NCI-H1436 treated with DMSO at 0.1 percent for 48 hours (cell line): ENCODE measurements at regions not wholly inside any gene's neighbourhood (a gene's known extent, or its start where the extent isn't known, plus 50 kb on each side); places are given as distances from the start of the nearest gene placed in this dataset.

ENCODE experiments used
- DNase-seq: peaks from one replicate; lab custom pipeline; 2025; lab: John Stamatoyannopoulos, UW

DNA sequence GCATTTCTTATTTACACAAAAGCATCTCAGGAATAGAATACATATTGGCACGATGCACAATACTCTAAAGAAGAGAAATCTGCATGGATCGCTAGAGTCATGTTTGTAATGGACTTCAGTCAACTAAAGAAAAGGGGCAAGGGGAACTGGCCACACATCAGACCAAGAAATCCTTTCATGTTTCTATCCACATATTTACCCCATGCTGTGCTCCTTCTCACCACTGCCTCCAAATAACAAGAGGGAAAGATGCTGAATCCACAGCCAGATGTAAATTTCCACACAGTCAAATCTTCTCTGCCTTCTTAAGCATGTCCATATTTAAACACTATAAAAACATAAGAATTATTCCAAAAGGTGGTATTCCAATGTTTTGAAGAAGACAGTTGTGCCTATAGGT, 67.6 kb downstream of the COX18 start:
- no peak for DNase-seq

DNA sequence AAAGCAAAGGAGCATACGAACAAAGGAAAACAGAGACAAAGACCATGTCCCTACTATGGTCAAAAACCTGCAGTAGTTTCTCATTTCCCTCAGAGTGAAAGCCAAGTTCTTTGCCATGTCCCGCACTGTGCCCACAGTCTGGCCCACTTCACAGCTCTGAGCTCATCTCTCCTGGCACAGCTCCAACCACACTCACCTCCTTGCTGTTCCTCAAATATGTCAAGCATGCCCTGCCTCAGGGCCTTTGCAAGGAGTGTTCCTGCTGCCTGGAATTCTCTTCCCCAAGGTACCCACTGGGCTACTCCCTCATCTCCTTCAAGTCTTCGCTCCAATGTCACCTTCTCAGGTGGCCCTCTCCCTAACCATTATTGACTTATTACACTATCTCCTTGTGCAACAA, 72.1 kb downstream of the COX18 start:
- DNase-seq = no peak

DNA sequence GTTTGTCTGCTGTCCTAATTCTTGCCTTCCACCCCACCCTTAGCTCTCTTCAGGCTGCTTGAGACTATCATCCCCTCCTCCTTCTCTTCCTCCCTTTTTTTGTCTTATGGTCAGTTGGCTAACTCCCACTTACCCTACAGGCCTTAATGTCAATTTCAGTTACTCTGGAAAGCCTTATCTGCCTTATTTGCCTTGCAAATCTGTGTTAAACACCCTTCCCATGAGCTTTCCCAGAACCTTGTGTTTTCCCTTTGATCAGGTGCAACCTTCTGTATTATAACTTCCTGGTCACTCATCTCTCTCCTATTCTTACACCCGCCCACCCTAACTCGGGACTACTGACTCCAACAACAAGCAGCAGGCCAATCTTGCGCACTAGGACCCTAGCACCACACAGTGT, 74.8 kb downstream of the COX18 start:
- DNase-seq = no peak

DNA sequence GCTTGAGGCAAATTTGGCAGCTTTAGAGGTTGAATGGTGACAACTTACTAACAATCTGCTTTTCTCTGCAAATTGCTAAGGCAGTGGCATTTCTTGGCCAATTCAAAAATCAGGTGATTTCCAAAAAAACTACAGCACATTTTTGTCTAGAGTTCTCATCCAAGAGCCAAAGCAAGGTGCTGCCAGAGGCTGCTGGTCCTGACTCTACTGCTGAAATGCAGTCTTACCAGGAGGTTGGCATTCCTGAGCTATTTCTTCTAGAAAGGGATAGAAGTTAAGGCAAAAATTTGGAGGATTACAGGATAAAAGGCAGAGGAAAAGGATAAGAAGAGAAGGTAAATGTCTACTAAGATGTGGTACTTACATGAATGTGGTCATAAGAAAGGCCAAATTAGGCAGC, 75.6 kb downstream of the COX18 start:
- no peak for DNase-seq

DNA sequence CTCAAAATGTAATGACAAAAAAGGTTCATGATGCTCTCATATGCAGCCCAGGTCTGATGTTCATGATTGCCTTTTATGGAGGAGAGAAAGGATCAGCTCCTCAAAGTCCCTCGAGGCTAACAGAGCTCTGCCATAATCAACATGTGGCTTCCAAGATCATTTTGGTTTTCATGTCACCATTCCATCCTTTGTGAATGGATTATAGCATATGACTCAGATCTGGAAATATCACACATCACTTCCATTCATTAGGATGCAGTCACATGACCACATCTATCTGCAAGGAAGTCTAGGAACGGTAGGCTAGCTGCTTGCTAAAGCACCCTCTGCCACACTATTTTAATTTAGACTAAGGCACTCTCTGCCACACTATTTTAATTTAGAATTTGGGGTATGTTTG, 77.6 kb downstream of the COX18 start:
- DNase-seq = no peak

DNA sequence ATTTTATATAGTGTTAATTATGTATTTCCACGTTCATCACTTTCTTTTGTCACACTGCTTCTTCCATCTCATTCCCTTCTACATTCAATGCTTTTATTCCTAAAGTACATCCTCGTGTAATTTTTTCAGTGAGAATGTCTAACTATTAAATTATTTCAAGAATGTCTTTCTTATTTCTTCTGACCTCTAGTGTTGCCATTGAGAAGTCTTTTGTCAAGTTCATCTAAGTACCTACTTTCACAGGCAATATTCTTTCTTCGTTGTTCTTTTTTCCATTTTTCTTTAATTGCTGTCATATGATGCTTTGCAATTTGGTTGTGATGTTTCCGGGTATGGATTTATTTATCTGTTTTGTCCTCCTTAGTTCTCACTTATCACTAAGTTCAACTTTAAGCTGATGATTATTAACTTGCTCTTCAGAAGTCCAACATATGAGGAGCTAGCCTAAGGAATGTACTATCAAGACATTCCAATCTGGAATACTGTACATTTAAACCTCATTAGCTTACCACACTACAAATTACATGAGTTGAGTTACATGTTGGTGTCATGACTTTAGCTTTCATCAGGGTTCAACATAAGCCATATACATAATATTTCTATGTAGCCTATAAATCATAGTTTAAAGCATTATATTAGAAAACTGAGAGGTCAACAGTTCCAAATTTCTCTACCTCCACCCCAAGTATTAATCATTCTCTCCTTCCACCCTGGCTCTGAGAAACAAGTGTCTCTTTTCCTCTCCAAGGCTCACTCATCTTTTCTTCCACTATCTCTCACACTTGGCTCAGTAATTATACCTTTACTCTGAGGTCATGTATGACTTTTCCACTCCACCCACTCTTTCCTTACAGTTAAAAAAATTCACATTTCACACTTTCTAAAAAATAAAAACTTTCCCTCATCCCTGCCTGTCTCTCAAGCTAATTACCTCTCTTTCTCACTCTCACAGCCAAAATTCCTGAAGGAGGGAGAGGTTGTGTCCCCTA, 81.5 kb downstream of the COX18 start:
- no peak for DNase-seq

DNA sequence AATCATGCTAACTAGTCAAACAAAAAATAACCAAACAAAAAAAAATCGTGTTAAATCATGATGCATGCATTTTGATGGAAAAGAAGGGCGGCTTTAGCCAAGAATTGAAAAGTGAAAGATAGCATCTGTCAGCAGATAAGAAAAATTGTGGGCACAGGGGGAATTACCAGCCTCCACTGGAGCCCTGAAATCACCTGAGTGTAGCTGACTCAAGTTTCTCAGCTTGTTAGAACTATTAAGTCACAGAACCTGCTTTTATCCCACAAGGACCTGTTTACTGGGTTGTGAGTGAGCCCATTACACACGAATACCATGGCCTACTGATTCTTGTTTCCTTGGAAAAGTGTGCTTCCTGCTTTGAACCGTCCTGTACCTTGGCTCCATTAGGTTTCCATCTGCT, 85.2 kb downstream of the COX18 start:
- no peak for DNase-seq

DNA sequence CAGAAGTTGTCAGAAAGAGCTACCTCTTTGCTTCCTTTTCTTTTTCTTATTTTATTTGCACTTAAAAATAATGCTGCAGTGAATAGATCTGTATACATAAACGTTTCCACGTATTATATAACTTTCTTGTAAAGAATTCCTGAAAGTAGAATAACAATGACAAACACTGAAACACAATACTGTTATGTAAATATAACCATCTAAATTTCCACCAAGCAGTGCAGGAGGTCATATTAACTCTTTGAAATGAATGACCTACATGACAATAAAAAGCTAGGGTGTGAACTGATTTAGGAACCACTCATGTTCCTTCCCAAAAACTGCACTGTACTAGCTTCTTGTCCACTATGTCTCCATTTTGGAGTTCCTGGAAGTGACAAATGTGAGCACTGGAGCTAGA, 85.8 kb downstream of the COX18 start:
- DNase-seq = no peak

DNA sequence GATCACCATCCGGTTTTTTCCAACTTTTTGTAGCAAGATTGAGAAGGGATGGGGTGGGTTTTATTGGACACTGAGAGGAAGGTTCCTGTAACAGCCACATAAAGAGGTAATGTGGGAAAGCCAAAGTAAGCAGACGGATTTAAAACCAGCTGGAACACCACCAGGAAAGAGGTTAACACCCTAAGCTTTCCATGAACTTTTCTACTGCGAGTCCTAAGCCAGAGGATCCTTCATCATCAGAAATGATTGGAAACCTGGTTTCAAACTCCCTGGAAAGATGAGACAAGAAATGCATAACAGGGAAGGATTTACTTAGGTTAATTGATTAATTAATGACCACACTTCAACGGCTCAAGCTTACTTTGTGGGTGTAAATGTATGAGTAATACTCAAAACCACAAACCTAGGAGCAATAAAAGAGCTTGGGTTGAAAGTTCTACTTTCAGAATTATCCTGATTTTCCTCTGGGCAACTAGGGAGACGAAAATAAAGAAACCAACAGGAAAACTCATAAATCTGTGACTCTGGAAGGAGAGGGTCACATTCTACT, 91.5 kb downstream of the COX18 start:
- DNase-seq = no peak

DNA sequence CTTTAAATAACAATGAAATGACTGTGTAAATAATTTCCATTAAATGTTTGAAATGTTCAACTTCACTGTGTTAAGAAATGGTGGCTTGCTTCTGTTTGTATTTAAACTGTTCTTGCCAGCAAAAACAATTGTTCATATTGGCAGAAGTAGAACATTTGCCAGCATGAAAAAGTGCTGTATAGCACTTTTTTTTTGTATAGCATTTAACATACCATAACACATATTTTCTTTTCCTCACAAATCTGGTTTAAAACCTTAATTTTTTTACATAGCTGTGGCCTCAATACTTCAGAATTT, 94.1 kb downstream of the COX18 start:
- no peak for DNase-seq

DNA sequence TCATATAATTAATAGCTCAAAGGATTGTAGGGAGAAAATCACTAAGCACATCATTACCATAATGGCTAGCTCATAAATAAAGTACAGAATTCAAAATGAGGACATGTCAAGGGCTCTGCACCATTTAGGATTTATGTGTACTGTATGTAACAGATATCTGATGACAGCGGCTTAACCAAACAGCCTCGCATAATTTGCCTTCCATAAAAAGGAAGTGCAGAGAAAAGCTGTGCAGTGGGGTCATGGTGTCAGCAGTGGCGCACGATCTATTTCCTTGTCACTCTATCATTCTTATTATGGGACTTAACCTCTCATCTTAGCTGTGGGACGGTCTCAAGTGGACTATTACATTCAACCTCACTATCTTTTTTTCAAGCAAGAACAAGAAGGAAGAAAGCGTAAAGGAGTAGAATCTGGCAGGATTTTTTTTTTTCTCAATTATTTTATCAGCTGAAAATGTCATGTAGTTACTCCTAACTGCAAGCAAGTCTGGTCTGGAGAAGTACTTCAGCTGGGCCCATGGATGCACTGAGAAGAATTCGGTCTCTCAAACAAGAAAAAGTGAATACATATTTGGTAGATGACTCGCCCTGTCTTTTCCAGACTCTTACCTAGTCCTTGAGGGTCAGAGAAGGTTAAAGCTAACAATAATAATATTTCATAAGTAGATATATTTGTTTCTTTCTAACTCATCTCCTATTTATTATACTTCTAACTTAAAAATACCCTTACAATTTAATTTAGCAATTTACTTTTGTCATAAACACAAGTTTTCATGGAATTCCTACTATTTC, 94.6 kb downstream of the COX18 start:
- DNase-seq = no peak

DNA sequence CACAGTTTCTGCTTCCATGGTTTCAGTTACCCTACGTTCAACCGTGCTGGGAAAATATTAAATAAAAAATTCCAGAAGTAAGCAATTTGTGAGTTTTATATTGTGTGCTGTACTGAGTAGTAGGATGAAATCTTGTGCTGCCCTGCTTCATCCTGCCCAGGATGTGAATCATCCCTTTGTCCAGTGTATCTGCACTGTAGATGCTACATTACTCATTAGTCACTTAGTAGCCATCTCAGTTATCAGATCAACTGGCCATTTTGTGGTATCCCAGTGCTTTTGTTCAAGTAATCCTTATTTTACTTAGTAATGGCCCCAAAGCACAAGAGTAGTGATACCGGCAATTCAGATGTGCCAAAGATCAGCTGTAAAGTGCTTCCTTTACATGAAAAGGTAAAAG, 97.9 kb downstream of the COX18 start:
- DNase-seq = no peak

DNA sequence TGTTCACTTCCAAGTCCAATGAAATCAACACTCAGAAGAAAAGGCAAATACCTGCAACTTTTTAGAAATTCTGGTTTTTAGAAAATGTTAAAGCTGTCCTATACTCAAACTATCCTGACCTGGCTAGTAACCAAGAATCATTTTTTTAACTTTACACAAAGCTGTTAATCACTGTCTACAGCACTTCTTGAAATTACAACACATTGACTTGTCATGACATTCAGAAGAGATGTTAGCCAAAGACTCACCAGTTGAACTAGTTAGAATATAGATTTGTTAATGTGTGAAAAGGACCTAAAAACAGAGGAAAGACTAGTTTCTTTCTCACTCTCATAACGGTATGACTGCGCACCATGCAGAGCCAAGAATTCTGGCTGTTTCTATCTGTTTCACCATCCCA, 98.8 kb downstream of the COX18 start:
- DNase-seq = no peak

DNA sequence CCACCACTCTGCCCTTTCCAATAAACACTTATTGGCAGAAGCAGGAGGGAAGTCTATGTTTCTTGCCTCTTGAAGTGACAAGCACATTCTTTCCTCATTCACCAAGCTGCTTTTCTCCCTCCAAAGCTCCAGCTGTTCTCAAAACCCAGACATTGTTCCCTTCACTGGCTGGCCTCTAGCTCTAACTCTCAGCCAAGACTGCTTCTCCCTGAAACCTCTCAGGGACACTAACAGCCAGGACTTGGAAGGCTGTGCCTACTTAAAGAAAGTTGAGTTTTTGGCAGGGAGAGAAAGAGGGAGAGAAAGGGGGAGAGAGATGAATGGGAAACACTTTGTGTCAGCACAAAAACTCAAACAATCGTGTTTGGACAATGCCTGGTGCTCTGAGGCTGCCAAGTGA, 99.5 kb downstream of the COX18 start:
- no peak for DNase-seq

DNA sequence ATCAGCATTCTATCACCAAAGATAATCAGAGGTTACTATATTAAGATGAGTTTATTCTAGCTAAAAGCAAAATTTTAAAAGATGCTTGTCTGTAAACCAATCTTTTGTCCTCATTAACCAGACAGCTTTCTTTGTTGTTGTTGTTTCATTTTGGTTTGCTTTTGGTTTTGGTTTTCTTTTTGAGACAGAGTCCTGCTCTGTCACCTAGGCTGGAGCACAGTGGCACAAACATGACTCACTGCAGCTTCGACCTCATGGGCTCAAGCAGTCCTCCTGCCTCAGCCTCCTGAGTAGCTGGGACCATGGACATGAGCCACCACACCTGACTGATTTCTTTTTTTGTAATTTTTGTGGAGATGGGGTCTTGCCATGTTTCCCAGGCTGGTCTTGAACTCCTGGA, 102.9 kb downstream of the COX18 start:
- DNase-seq = no peak

DNA sequence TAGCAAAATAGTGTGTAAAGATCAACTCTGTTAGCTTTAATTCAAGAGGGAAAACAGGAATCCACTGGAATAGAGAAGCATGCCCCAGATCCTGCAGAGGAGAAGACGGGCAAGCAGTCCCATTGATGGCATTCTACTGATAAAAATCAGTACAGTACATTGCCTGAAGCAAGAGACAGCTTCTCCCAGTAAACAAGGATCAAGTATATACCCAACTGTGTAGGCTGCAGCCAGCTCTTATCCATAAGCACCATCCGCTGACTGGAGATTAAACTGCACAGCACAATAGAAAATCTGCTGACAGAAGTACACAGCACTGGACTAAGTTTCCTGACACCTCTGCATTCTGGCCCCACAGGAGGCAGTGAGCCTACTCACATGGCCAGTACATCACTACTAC, 110.1 kb downstream of the COX18 start:
- no peak for DNase-seq

DNA sequence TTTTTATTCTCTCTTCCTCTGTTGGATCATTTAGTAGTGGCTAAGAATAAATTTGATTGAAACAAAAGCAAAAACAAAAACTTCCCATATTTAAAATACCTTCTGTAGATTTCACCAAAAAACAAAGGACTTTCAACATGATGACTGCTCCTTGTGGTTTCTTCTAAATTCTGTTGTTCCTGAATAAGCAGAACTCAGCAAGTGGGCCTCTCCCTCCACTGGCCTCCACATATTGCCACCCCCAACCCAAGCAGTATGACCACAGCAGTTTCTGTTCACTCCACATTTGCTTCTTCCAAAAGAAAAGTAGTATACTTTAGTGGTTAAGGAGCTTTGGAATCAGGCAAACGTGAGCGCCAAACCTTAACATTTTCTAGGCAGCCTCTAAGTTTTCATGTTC, 114.7 kb downstream of the COX18 start:
- no peak for DNase-seq

DNA sequence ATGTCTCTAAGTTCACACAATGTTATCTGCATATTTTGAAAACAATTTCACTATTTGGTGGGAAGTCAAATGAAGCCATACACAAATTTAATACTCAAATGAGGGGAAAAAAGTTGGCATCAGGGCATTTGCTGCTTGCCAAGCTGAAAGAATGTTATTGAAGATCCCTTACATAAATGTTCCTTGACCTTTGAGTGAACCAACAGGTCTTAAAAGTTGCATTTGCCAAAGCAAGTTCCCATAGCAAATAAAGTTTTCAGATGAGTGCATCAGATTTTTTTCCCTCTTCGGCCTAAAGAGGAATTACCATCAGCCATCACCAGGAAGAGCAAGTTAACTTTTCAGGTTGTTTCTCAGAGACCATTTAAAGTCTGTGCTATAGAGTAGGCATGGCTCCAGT, 115.9 kb downstream of the COX18 start:
- no peak for DNase-seq

DNA sequence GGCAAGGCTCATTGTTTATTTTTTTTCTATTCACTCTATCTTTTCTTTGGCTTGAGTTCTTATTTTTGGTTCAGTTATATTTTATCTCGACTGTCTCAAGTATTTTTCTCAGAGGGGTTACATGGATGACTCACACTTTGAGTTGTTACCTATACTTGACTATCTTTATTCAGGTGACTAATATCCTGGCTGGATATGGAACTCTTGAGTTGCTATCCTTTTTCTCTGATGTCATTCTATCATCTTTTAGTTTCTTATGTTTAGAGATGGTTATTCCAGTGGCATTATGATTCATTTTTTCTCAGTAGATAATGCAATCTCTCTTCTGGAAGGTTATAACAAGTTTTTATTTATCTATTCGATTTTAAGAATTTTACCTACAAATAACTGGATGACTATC, 117.9 kb downstream of the COX18 start:
- DNase-seq = no peak

DNA sequence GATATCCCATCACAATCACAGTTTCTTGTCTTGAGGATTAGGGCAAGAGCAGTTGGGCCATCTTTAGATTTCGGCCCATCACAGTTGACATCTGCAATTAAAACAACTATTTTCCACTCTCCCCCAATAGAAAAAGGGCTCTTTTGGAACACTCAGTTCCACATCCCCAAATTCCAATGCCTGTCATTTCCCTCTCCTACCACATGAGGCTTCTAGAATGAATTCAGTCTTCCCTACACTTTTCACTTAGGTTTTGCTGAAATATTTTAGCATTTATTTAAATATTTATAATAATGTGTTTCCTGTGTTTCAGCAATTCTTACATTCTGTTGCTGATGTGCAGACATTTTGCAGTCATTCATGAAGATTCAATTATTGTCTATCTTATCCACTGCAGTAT, 118.4 kb downstream of the COX18 start:
- DNase-seq = no peak

DNA sequence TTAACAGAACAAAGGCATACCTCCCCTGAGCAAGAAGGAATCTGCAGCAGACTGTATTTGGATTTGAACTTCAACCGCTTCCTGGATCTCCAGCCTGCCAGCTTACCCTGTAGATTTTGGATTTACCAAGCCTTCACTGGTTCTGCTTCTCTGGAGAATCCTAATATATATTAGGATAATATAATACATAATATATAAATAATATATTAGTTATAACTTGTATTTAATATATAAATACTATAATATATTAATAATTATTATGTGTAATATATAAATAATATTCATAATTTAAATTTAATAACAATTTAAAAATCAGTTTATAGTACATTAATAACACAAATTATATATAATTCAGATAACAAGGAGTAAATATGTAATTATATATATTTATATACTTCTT, 121.4 kb downstream of the COX18 start:
- DNase-seq = no peak

DNA sequence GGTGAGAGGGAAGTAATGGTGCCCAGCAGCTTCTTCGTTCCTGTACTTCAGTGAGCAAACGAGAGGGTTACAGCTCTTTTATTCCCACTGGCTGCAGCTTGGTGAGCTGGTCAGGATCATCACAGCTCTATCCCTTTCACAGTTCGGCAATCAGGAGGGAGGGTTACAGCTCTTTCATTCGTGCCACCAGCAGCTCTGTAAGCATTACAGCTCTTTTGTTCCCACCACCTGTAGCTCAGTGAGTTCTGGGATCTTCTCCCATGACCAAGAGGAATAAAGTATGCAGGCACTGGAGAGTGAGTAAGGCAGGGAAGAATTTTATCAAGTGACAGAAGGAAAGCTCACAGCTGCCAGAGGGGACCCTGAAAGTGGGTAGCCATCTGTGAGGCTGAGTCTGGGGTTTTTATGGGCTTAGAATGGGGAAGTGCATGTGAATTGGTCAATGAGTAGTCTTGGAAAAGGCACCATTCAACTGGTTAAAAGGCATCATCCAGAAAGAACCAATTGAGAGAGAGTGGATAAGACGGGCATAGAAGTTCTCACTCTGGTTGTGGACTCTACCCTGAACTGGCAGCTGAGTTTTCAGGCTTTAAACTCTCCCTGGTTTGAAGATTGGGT, 123.7 kb downstream of the COX18 start:
- no peak for DNase-seq

DNA sequence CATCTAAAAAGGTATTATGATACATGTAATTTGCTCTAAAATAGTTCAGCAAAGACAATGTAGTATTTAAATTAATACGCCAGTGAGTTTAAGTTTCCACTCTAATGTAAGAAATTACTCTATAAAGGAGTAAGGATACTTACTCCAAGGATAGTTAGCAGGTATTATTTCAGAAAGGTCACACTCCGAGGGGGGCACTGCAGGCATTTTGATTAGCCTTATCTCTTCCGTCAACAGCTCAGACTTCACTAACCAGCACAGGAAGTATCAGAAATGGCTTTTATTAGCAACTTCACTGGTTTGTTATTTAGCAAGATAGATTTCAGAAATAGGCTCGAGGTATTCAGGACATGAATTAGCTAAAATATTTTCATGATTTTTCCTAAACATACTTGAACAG, 127.0 kb downstream of the COX18 start:
- no peak for DNase-seq
